ENCODE measurements at regions not wholly inside any gene's neighbourhood (a gene's known extent, or its start where the extent isn't known, plus 50 kb on each side); places are given as distances from the start of the nearest gene placed in this dataset.

GRCh38 chr12:41706376-41706775, 438.3 kb downstream of the GXYLT1 start (continued):
- TF ChIP-seq, protein P1, sequence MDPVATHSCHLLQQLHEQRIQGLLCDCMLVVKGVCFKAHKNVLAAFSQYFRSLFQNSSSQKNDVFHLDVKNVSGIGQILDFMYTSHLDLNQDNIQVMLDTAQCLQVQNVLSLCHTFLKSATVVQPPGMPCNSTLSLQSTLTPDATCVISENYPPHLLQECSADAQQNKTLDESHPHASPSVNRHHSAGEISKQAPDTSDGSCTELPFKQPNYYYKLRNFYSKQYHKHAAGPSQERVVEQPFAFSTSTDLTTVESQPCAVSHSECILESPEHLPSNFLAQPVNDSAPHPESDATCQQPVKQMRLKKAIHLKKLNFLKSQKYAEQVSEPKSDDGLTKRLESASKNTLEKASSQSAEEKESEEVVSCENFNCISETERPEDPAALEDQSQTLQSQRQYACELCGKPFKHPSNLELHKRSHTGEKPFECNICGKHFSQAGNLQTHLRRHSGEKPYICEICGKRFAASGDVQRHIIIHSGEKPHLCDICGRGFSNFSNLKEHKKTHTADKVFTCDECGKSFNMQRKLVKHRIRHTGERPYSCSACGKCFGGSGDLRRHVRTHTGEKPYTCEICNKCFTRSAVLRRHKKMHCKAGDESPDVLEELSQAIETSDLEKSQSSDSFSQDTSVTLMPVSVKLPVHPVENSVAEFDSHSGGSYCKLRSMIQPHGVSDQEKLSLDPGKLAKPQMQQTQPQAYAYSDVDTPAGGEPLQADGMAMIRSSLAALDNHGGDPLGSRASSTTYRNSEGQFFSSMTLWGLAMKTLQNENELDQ (tag by site-specific recombination; IDR thresholded peaks at IDR 0.05; ENCODE audit: low read depth) = no peak
- no peak for TF ChIP-seq ZNF214 (tag by site-specific recombination; IDR thresholded peaks at IDR 0.05; ENCODE audit: borderline replicate concordance)
- no peak for TF ChIP-seq FEZF1 (tag by site-specific recombination; IDR thresholded peaks at IDR 0.05)
- TF ChIP-seq ZIC2 (tag by site-specific recombination; IDR thresholded peaks at IDR 0.05) = no peak
- TF ChIP-seq ZNF221 (tag by site-specific recombination; IDR thresholded peaks at IDR 0.05; ENCODE audit: borderline replicate concordance) = no peak
- TF ChIP-seq ZBTB20 (tag by site-specific recombination; IDR thresholded peaks at IDR 0.05) = no peak
- TF ChIP-seq, protein P2, sequence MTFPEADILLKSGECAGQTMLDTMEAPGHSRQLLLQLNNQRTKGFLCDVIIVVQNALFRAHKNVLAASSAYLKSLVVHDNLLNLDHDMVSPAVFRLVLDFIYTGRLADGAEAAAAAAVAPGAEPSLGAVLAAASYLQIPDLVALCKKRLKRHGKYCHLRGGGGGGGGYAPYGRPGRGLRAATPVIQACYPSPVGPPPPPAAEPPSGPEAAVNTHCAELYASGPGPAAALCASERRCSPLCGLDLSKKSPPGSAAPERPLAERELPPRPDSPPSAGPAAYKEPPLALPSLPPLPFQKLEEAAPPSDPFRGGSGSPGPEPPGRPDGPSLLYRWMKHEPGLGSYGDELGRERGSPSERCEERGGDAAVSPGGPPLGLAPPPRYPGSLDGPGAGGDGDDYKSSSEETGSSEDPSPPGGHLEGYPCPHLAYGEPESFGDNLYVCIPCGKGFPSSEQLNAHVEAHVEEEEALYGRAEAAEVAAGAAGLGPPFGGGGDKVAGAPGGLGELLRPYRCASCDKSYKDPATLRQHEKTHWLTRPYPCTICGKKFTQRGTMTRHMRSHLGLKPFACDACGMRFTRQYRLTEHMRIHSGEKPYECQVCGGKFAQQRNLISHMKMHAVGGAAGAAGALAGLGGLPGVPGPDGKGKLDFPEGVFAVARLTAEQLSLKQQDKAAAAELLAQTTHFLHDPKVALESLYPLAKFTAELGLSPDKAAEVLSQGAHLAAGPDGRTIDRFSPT (tag by site-specific recombination; IDR thresholded peaks at IDR 0.05) = no peak
- TF ChIP-seq ZNF48 (tag by site-specific recombination; IDR thresholded peaks at IDR 0.05) = no peak
- TF ChIP-seq ZNF302 (tag by site-specific recombination; IDR thresholded peaks at IDR 0.05; ENCODE audit: low read depth) = no peak
- no peak for TF ChIP-seq ZNF324 (tag by site-specific recombination; IDR thresholded peaks at IDR 0.05)

DNA sequence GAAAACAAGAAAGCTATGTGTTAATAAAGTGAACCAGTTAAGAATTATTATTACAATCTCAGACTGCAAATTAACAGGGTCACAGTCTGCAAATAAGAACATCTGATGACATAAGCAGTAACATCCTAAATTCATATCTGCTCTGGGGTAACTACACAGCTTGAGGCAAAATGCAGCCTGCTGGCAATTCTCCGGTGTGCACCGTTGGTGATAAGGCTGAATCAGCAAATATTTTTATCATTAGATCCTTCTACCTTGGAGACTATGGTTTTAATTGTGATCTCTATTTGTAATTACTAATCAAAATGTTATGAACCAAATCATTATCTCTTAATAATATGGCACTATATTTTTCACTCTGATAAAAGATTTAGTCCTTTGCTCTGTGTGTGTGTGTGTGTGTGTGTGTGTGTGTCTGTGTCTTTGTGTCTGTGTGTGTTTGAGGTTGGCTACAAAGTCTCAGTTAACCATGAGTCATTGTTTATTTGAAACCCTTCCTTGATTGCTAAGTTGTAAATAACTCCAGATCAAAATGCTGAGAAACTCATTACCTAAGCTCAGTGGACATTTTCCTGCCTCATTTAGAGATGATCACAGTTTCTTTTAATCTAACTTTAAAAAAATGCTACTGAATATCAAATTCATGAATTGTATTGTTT, 442.6 kb downstream of the GXYLT1 start:
- H3K9me3 ChIP-seq (ENCODE audit: control insufficient read depth, insufficient read depth, low read depth, low read length) = no peaks in the 10 kb centered on the region
- peaks cover 5% of the 10 kb centered on the region for H3K4me1 ChIP-seq (ENCODE audit: control insufficient read depth, insufficient read depth, low read length)
- H3K36me3 ChIP-seq (ENCODE audit: control insufficient read depth in 2 of 2, insufficient read depth in 1 of 2, low read length in 2 of 2) = no peaks in the 10 kb centered on the region
- H3K4me3 ChIP-seq (ENCODE audit: low read depth, low read length) = no peak overlapping the region
- POLR2A ChIA-PET = no interaction called here
- CTCF ChIA-PET = no interaction called here
- H3K27ac ChIP-seq (ENCODE audit: extremely low read depth, low read depth, low read length) = no peak overlapping the region
- TF ChIP-seq, protein P3, sequence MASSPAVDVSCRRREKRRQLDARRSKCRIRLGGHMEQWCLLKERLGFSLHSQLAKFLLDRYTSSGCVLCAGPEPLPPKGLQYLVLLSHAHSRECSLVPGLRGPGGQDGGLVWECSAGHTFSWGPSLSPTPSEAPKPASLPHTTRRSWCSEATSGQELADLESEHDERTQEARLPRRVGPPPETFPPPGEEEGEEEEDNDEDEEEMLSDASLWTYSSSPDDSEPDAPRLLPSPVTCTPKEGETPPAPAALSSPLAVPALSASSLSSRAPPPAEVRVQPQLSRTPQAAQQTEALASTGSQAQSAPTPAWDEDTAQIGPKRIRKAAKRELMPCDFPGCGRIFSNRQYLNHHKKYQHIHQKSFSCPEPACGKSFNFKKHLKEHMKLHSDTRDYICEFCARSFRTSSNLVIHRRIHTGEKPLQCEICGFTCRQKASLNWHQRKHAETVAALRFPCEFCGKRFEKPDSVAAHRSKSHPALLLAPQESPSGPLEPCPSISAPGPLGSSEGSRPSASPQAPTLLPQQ (tag by site-specific recombination; IDR thresholded peaks at IDR 0.05) = no peak
- 0 out of 2 replicates have a peak, but pooled peaks have one; percentile 11 for TF ChIP-seq YY2 (tag by site-specific recombination; IDR thresholded peaks at IDR 0.05)
- 0 out of 2 replicates have a peak, but pooled peaks have one; percentile 13 for TF ChIP-seq ZBTB17 (tag by site-specific recombination; IDR thresholded peaks at IDR 0.05)
- TF ChIP-seq, protein P4, sequence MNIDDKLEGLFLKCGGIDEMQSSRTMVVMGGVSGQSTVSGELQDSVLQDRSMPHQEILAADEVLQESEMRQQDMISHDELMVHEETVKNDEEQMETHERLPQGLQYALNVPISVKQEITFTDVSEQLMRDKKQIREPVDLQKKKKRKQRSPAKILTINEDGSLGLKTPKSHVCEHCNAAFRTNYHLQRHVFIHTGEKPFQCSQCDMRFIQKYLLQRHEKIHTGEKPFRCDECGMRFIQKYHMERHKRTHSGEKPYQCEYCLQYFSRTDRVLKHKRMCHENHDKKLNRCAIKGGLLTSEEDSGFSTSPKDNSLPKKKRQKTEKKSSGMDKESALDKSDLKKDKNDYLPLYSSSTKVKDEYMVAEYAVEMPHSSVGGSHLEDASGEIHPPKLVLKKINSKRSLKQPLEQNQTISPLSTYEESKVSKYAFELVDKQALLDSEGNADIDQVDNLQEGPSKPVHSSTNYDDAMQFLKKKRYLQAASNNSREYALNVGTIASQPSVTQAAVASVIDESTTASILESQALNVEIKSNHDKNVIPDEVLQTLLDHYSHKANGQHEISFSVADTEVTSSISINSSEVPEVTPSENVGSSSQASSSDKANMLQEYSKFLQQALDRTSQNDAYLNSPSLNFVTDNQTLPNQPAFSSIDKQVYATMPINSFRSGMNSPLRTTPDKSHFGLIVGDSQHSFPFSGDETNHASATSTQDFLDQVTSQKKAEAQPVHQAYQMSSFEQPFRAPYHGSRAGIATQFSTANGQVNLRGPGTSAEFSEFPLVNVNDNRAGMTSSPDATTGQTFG (tag by site-specific recombination; IDR thresholded peaks at IDR 0.05; ENCODE audit: borderline replicate concordance) = peak; percentile 69; the same call in 1 of the 2 replicates
- TF ChIP-seq ZNF660 (tag by site-specific recombination; IDR thresholded peaks at IDR 0.05) = peak; percentile 51; the same call in 1 of the 2 replicates
- TF ChIP-seq PRDM4 (tag by site-specific recombination; IDR thresholded peaks at IDR 0.05) = no peak
- TF ChIP-seq ZNF747 (tag by site-specific recombination; IDR thresholded peaks at IDR 0.05) = no peak
- TF ChIP-seq, protein P5, sequence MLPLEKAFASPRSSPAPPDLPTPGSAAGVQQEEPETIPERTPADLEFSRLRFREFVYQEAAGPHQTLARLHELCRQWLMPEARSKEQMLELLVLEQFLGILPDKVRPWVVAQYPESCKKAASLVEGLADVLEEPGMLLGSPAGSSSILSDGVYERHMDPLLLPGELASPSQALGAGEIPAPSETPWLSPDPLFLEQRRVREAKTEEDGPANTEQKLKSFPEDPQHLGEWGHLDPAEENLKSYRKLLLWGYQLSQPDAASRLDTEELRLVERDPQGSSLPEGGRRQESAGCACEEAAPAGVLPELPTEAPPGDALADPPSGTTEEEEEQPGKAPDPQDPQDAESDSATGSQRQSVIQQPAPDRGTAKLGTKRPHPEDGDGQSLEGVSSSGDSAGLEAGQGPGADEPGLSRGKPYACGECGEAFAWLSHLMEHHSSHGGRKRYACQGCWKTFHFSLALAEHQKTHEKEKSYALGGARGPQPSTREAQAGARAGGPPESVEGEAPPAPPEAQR (tag by site-specific recombination; IDR thresholded peaks at IDR 0.05) = no peak
- 0 out of 2 replicates have a peak, but pooled peaks have one; percentile 8 for TF ChIP-seq ZBTB20 (tag by site-specific recombination; IDR thresholded peaks at IDR 0.05)
- no peak for TF ChIP-seq ZNF777 (tag by site-specific recombination; IDR thresholded peaks at IDR 0.05; ENCODE audit: borderline replicate concordance)
- TF ChIP-seq ZNF248 (tag by site-specific recombination; IDR thresholded peaks at IDR 0.05) = 0 out of 2 replicates have a peak, but pooled peaks have one; percentile 33
- no peak for TF ChIP-seq ZNF544 (tag by site-specific recombination; IDR thresholded peaks at IDR 0.05)
- no peak for TF ChIP-seq ZNF19 (tag by site-specific recombination; IDR thresholded peaks at IDR 0.05; ENCODE audit: low read depth)
- TF ChIP-seq ZNF514 (tag by site-specific recombination; IDR thresholded peaks at IDR 0.05) = no peak
- 0 out of 2 replicates have a peak, but pooled peaks have one; percentile 25 for TF ChIP-seq RBAK (tag by site-specific recombination; IDR thresholded peaks at IDR 0.05)

All from HEK293 (cell line).